ENCODE measurements at regions not wholly inside any gene's neighbourhood (a gene's known extent, or its start where the extent isn't known, plus 50 kb on each side); places are given as distances from the start of the nearest gene placed in this dataset.
"Not testable (repeated sequence)": the region's sequence is repeated elsewhere in the genome, so short reads cannot be mapped to it uniquely, and the experiment has no call there.

DNA sequence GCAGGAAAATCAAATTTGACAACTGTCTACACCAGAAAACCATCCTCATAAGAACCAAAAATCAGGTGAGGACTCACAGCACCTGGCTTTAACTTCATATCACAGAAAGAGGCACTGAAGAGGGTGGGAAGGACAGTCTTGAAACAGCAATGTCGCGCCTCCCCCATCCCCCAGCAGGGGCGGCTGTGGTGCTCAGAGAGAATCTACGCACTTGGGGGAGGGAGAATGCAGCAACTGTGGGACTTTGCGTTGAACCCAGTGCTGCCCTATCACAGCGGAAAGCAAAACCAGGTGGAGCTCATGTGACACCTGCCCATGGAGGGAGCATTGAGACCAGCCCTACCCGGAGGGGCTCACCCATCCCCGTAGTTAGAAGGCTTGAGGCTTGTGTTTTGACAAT, 191.8 kb downstream of the MSX2 start:
- DNase-seq (ENCODE audit: low read depth): no peak

DNA sequence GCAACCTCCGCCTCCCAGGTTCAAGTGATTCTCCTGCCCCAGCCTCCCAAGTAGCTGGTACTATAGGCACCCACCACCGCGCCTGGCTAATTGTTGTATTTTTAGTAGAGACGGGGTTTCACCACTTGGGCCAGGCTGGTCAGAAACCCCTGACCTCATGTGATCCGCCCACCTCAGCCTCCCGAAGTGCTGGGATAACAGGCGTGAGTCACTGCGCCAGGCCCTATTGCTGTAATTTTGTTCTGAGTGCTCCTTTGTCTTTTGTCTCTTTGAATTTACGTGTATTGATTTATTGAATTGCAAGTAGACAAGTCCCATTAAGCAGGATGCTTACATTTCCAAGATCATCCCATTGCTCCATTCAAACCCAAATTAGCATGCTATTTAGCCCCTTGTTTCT, 186.7 kb downstream of the MSX2 start:
- no peak for DNase-seq (ENCODE audit: low read depth)

DNA sequence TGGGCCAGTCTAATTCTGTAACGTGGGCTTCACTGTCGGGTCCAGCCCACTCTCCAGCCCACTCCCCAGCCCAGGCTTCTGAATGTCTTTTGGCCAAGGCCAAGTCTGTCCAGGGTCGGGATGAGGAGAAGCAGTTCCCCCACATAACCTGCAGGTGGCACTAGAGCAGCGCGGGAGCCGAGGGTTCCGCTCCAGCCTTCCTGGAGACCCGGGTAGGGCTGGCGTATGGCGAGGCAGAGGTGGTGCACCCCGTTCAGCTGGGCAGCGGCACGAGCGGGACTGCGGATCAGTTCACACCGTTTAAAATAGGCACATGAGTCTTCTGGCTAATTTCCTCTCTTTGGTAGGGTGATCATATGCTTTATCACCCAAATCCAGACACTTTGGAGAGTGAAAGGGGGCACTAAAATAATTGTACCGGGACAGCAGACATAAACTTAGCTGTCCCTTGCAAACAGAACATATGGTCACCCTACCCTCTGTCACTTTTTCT, 185.9 kb downstream of the MSX2 start:
- DNase-seq (ENCODE audit: low read depth): no peak

DNA sequence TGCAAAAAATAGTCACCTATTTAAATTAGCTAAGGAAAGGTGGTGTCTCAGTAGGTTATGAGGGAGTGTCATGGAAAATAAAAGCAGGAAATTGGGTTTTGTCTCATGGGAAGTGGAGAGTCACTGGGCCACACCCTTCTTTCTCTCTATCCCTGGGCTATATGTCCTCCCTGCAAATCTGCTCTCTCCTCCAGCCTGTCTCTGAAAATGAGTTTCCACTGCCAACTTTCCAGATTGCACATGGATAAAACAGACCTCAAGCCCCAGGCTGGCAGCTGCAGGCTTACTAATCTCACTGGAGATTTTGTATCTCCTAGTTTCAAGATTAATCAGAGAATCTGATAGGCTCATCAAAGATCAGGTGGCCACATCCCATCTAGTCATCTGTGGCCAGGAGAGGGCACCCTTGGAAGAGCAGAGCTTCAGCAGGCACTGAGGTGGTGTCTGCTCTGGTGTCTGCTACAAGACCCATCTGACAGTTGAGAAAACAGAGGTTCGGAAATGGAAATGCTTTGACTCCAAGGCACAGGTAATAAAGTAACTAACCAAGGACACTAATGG, 178.9 kb downstream of the MSX2 start:
- no peak for DNase-seq (ENCODE audit: low read depth)

DNA sequence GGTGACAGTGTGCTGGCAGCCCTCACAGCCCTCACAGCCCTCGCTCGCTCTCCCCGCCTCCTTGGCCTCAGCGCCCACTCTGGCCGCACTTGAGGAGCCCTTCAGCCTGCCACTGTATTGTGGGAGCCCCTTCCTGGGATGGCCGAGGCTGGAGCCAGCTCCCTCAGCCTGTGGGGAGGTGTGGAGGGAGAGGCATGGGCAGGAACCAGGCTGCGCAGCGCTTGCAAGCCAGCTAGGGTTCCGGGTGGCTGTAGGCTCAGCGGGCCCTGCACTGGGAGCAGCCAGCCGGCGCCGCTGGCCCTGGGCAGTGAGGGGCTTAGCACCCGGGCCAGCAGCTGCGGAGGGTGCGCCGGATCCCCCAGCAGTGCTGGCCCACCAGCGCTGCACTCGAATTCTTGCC, 177.0 kb downstream of the MSX2 start:
- no peak for DNase-seq (ENCODE audit: low read depth)

DNA sequence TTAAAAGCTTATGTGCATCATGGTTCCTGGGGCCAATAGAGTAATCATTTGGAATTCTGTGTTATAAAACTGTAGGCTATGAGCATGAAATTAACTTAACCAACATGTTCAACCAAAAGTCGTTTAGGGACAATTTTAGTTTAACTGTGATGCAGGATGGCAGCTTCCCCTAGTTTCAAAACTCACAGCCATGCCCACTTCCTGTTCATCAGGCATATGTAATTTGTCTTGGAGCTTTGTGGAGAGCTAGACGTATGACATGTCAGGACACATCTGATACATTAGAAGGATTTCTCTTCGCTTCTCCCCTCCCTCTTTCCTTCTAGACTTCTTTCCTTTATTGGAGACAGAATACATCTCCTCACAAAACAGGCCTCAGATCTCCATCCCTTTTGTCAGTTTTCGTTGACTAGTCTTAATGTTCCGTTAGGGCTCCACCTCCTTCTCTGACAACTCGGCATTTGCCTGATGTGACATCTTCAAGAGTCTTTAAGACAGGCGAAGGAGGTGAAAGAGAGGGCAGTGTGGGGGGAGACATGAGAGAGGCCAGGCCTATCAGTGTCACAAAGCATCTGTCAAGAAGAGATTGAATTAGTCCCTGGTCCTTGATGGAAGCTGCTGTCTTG, 176.0 kb downstream of the MSX2 start:
- DNase-seq (ENCODE audit: low read depth): no peak

DNA sequence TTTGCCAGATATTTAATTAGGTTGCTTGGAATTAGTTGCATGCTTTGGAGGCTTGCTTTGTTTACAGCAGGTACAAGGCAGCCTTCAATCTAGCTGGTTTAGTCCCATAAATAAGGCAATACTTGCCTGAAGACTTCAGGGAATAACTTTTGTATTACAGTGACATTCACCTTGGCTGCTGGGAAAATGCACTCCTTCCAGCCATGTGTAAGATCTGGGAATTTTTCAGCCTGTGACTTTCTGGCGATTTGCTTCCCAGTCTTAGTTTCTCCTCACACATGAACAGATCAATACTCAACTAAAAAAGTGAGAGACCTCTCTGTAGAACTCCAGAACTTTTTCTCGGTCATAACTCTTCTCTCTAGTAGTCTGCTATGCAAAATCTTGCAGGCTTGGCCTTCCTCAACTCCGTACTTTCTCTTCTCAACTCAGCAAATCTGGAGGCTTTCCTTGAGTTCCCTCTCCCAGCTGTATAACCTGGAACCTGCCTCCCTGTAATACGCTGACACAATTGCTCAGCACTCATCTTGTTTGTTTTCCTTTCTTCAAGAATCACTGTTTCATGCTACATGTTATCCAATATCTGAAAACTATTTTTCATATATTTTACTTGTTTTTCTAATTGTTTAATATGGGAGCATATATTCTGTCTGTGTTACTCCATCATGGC, 173.0 kb downstream of the MSX2 start:
- no peak for DNase-seq (ENCODE audit: low read depth)

DNA sequence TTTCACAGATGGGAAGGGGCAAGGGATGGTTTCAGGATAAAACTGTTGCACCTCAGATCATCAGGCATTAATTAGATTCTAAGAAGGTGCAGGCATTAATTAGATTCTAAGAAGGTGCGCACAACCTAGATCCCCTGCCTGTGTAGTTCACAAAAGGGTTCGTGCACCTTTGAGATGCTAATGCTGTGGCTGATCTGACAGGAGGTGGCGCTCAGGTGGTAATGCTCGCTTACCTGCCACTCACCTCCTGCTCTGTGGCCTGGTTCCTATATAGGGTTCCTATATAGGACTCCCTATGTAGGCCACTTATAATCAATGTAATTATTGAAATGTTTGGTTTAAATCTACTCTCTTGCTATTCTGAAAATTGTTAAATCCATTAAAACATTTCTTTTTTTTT, 171.0 kb downstream of the MSX2 start:
- DNase-seq (ENCODE audit: low read depth): no peak

DNA sequence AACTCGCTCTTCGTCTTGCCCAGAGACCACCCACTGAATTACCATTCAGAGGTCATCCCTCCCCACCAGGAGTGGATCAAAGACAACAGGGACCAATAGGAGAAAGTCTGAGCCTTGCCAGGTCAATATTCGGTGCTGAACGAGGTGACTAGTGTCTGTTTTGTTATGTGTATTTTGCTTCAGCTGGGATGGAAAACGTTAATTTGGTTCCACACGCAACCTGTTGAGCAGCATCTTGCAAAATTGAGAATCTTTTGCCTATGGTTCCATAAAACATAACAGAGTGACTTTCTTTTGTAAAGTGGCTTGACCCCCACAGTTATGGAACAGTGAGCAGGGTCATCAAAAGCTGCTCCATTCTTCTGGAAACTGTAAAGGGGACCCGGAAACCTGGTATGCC, 168.4 kb downstream of the MSX2 start:
- DNase-seq (ENCODE audit: low read depth): no peak

DNA sequence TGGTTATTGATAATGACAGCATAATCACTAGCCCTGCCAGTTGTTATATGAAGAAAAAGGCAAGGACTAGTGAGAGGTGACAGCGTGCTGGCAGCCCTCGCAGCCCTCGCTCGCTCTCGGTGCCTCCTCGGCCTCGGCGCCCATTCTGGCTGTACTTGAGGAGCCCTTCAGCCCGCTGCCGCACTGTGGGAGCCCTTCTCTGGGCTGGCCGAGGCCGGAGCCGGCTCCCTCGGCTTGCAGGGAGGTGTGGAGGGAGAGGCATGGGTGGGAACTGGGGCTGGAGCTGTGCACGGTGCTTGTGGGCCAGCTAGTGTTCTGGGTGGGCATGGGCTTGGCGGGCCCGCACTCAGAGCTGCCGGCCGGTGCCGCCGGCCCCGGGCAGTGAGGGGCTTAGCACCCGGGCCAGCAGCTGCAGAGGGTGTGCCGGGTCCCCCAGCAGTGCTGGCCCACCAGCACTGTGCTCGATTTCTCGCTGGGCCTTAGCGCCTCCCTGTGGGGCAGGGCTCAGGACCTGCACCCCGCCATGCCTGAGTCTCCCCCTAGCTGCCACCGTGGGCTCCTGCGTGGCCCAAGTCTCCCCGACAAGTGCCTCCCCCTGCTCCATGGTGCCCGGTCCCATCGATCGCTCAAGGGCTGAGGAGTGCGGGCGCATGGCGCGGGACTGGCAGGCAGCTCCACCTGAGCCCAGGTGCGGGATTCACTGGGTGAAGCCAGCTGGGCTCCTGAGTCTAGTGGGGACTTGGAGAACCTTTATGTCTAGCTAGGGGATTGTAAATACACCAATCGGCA, 156.2 kb downstream of the MSX2 start:
- not testable (repeated sequence) for DNase-seq (ENCODE audit: low read depth)

DNA sequence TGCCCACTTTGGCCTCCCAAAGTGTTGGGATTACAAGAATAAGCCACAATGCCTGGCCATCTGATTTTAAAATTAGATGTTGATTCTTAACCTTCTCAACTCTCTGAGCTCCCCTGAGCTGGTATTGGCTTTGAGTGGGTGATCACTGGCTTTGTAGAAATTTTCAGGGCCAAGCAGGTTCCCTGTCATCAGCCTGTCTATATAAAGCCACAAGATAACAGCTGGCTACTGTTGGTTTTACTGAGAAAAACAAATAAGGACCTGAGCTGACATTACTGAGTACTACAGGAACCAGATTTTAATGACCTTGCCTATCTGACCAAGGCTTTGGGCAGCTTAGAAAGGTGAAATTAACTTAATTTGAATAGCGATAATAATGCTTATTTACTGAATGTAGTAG, 153.6 kb downstream of the MSX2 start:
- no peak for DNase-seq (ENCODE audit: low read depth)

DNA sequence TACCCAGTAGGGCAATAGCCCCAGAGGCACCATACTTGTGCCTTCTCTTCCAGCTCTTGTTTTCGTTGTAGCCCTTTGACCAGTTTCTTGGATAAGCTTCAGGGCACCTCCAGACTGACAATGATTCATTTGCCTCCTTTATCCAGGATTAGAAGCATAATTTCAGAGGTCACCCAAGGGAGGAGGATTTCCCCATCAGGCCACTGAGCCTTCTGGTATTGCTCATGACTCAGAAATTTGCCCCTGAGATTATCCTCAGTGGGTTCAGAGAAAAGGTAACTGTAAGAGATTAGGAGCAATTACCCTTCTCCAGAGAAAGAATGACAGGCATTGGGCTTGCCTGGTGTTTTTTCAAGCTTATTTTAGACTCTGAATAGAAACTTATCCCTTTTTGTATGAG, 147.9 kb downstream of the MSX2 start:
- no peak for DNase-seq (ENCODE audit: low read depth)

DNA sequence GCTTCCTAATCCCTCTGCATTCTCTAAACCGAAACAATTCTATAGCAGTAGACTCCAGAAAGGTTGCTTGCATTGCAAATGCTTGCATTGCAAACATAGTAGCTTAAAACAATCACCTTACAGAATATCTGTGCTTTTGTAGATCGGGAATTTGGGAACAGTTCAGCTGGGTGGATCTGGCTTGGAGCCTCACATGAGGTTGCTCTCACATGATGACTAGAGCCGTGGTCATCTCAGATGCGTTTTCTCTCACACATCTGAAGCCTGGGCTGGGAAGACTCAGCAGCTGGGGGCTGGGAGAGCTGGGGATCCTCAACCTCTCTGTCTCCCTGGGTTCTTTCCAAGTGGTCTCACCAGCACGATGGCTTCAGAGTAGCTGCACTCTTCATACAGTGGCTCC, 127.8 kb downstream of the MSX2 start:
- no peak for DNase-seq (ENCODE audit: low read depth)

DNA sequence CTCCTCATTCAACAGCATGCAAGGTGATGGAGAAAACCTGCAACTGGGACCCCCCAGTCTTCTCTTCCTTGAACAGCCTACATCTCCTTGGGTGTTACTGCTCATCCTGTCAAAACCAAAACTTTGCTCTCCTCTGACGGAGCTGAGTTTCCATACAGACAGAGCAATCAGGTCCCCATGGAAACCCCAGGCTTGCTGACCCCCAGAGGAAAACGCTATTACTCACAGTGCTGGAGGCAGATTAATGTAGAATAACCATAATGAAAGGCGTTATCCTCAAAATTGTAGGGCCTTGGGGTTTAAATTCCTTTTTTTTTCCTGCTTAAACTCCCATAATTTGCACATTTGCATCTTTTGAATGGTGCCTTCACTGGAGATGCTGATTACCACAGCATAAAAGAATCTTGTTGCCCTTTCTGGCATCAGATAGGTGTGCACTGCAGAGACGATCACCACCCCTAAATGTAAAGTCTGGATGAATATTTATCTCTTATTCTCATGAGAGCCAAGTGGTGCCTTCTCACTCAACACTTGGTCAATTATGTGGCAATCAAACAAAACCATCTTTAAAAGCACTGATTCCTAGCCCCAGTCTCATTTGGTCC, 126.3 kb downstream of the MSX2 start:
- no peak for DNase-seq (ENCODE audit: low read depth)

DNA sequence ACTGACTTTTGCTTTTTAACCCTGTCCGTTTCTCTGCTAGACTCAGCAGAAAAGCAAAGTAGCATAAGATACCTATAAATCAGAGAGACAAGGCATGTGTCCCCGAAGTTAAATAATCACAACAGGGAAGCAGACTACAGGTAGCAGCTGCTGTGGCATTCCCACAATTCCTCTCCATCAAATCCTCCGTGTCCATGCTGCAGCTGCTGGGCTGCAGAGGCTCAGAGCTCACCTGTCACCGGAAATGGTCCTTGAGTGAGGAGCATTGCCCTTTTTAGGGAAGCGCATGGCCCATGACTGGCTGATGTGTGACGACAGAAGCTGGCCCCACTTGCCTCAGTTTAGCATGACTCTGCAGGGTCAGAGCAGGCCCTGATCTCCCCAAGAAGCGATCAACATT, 125.0 kb downstream of the MSX2 start:
- no peak for DNase-seq (ENCODE audit: low read depth)

DNA sequence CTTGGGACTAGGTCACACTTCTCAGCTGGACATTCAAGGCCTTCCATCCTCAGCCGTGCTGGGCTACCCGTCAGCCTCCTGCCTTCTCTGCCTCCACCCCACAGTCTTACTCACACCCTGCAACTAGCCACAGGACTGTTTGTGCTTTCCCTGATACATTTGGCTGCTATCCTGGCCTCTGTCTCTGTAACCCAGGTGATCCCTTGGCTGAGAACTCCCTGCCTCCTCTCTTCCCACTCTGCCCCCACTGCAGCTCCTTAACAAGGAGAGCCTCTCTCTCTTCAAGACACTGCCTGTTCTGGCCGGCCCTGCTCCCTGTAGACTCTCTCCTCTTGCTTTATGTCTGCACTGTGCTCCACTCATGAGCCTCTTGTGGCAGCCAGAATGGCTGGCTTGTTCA, 120.6 kb downstream of the MSX2 start:
- no peak for DNase-seq (ENCODE audit: low read depth)

DNA sequence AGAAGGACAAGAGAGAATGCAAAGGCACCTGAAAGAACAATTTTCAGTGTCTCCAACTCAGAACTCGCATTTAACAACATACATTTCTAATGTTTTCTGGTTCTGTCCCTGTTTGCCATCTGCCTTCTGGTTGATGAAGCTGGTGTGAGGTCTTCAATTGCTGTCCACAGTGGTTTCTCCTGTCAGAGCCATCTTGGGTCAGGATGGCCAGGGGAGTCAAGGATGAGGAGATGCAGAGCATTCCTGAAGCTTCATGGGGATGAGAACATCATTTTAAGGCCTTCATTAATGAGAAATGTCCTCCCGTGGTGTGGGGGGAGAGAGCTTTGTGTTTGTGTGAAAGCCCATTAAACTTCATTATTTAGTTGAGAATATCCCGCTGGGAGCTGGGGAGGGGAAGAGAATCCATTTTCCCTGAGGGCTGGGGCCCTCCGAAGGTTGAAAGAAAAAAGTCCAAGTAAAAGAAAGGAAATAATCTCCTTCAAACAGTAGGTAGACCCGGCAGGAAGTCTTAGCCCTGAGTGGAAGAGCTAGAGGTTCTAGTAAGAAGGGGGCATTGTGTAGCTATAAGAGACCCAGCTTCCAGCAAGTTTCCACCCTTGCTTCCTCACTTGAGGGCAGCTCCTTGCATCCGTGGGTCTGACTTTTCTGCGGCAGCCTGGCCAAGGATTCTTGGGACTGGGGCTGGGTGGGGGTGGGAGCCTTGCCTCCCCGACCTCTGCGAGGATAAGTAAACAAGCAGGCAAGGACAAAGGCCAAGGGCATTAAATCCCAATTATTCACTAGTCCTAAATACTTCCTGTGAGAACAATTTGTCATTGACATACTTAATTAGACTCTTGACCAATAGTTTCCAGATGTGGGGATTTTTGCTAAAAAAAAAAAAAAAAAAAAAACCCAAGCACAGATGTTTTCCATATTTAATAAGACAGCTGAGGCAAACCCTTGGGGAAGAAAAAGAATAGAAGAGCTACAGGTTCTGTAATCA, 119.2 kb downstream of the MSX2 start:
- DNase-seq (ENCODE audit: low read depth): no peak

DNA sequence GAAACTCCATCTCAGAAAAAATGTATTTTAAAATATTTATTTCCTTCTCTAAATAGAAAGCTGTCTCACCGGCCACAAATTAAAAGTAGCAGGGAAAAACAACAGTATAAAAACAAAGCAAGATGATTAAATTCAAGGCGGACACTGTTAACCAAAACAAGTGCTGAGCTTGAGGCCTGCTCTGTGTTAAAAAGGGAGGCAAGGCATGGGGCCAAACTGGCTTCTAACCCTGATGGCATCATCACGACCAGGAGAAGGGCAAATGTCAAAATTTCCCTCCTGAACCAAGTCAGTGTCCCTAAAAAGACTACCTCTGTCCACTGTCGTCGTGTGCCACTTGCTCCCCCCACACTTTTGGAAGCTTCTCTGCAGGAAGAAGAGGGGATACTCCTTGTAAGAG, 116.1 kb downstream of the MSX2 start:
- DNase-seq (ENCODE audit: low read depth): no peak

DNA sequence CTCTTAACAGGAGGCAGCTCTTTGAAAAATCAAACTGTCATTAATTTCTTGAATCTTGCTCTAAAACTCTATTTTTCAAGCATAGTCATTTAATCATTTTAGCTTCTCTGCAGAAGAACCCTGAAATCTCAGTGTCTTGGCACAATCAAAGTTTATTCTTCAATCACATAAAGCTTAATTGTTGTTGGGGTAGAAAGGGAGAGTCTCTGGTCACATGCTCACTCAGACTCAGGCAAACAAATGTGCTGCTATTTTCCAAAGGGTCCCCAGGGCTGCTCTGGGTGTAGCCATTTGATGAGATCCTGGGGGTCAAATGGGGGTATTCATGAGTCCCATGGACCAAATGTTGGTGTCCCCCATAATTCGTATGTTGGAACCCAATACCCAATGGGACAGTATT, 114.8 kb downstream of the MSX2 start:
- no peak for DNase-seq (ENCODE audit: low read depth)

DNA sequence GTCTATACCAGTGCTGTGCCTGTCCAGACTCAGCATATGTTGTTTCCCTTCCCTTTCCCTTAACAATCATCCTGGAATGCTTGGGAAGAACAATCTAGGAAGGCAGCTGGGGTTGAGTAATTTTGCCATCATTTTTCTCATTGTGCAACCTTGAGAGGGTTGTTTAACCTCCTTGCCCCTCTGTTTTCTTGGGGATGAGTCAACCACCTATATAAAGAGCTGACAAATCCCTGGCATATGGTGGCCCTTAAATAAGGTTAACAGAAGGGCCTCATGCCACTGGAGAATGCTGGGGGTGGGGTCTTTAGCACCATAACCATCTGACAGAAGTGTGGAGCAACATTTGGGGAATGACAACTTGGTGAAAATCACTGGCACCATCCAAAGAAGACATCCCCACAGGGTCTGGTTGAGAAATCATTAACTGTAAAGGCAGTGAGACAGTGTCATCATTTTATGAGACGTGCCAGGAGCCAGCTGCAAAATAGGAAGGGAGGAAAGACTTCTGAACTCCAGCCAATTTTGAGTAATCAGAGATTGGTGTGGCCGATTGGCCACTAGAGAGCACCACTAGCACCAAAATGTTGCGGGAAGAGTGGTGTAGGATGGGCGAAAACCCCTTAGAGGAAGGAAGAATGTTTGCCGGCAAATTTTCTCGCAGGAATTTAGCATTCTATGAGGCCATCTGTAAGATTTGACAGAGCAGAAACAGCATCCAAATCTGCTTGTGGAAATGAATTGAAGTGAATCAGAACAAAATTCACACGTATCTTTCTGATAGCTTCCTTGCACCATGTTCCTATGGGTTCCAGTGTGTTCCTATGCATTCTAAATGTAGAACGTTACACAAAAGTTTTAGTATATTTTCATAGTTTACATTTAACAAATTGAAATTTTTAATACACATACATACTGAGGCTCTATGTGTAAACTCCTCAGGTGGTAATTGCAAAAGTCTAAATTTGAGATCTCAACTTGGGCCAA, 113.8 kb downstream of the MSX2 start:
- peak; percentile 19 for DNase-seq (ENCODE audit: low read depth)
